HEK293T (cell line): ENCODE measurements at regions not wholly inside any gene's neighbourhood (a gene's known extent, or its start where the extent isn't known, plus 50 kb on each side); places are given as distances from the start of the nearest gene placed in this dataset.

Experiments used
- ARNT ChIP-seq: fragments of 450-650 bp; IDR thresholded peaks from 2 replicates; pipeline ENCODE4 v1.6.1; 2017; ENCODE audit warnings: mild to moderate bottlenecking
- BHLHE40 ChIP-seq: fragments of 450-650 bp; IDR thresholded peaks from 2 replicates; pipeline ENCODE4 v1.6.1; 2016; ENCODE audit warnings: mild to moderate bottlenecking, moderate library complexity, borderline replicate concordance
- CTBP1 ChIP-seq: fragments of 450-650 bp; IDR thresholded peaks from 2 replicates; pipeline ENCODE4 v1.6.1; 2016; ENCODE audit warnings: borderline replicate concordance
- ELF4 ChIP-seq: fragments of 450-650 bp; IDR thresholded peaks from 2 replicates; pipeline ENCODE4 v1.6.1; 2017; ENCODE audit warnings: antibody characterized with exemption
- FOXA1 ChIP-seq: fragments of 450-650 bp; IDR thresholded peaks from 2 replicates; pipeline ENCODE4 v1.6.1; 2016; ENCODE audit warnings: mild to moderate bottlenecking
- FOXK2 ChIP-seq: fragments of 450-650 bp; IDR thresholded peaks from 2 replicates; pipeline ENCODE4 v1.6.1; 2016; ENCODE audit warnings: mild to moderate bottlenecking
- FOXM1 ChIP-seq: fragments of 450-650 bp; IDR thresholded peaks from 2 replicates; pipeline ENCODE4 v1.6.1; 2017; ENCODE audit warnings: mild to moderate bottlenecking, borderline replicate concordance
- HDGF ChIP-seq: fragments of 450-650 bp; IDR thresholded peaks from 2 replicates; pipeline ENCODE4 v1.6.1; 2017; ENCODE audit warnings: antibody characterized with exemption, borderline replicate concordance
- NFRKB ChIP-seq: fragments of 450-650 bp; IDR thresholded peaks from 2 replicates; pipeline ENCODE4 v1.6.1; 2016; ENCODE audit warnings: mild to moderate bottlenecking, moderate library complexity
- SP1 ChIP-seq: fragments of 450-650 bp; IDR thresholded peaks from 2 replicates; pipeline ENCODE4 v1.6.1; 2017
- TARDBP ChIP-seq: fragments of 450-650 bp; IDR thresholded peaks from 2 replicates; pipeline ENCODE4 v1.6.1; 2016
- ZNF384 ChIP-seq: fragments of 450-650 bp; IDR thresholded peaks from 2 replicates; pipeline ENCODE4 v1.6.1; 2016
- TF ChIP-seq, protein P1 (sequence below): fragments of 450-650 bp; IDR thresholded peaks from 2 replicates; pipeline ENCODE4 v1.6.1; 2016

DNA sequence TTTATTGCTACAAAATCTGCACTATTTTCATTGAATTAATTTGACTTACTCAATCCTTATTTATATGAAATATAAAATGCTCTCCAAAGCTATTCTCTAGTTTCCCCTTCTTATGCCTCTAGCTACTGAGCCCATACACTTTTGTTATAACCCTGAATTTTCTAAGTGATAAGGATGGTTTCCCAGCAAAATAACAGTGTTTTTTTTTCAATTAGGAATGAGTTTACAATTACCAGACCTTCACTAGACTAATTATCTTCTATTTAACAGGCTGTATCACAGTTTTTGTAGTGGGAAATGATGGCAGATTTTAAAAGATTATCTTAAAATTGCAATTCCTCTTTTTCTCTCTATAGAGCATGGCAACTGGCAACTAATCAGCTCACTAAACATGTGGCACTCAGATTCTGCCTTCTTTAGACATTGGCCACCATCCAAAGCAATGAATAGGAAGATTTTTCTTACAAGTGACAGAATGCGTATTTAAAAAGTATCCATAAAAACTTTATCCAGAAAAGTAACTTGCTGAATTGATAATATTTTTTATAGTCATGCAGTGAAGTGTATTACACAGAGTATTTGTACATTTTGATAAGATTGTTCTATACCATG, 585.7 kb upstream of the ZNF608 start:
- TF ChIP-seq CTBP1 (no peak), FOXA1 (no peak), FOXM1 (no peak), BHLHE40 (no peak), FOXK2 (no peak), TARDBP (no peak), SP1 (no peak), ZNF384 (no peak), HDGF (no peak), ARNT (no peak), ELF4 (no peak), NFRKB (no peak)
- TF ChIP-seq, protein P1, sequence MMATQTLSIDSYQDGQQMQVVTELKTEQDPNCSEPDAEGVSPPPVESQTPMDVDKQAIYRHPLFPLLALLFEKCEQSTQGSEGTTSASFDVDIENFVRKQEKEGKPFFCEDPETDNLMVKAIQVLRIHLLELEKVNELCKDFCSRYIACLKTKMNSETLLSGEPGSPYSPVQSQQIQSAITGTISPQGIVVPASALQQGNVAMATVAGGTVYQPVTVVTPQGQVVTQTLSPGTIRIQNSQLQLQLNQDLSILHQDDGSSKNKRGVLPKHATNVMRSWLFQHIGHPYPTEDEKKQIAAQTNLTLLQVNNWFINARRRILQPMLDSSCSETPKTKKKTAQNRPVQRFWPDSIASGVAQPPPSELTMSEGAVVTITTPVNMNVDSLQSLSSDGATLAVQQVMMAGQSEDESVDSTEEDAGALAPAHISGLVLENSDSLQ: no peak
